GM19395 (cell line): ENCODE measurements at regions not wholly inside any gene's neighbourhood (a gene's known extent, or its start where the extent isn't known, plus 50 kb on each side); places are given as distances from the start of the nearest gene placed in this dataset.

ENCODE experiments used
- ATAC-seq: cut with Tn5 transposase; IDR thresholded peaks from one replicate; pipeline ENCODE4 v1.9.1; 2021; ENCODE audit warnings: mild to moderate bottlenecking, moderate library complexity; ENCODE audit not compliant: unreplicated experiment

DNA sequence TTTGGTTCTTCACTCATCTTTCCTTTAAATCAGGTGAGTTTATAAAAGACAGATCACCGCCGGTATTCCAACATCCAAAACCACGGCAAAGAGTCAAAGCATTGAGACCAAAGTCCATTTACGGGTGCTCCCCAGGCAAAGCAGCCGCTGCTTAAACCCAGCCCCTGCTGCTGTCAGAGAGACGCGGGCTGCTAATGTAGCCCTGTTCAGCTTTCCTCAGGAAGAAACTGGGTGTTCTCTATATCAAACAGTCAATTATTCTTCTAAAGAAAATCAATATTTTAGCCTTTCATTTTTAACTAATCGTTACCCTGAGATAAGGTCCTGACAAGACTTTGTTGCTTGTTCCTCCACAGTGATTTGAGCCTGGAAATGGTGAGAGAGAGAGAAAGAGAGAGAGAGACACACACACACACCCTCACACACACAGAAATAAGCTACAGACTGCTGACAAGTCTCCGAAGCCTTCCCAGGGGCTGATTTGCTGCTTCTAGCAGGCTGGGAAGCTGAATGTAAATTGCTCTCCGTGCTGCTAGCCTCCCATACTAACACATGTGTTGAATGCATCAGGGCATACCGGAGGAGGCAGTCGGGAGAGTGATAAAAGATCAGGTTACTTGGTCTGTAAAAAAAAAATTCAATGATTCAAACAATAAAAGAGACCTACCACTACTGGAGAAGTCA is 183.0 kb upstream of the ANK3 start:
- no peak for ATAC-seq

DNA sequence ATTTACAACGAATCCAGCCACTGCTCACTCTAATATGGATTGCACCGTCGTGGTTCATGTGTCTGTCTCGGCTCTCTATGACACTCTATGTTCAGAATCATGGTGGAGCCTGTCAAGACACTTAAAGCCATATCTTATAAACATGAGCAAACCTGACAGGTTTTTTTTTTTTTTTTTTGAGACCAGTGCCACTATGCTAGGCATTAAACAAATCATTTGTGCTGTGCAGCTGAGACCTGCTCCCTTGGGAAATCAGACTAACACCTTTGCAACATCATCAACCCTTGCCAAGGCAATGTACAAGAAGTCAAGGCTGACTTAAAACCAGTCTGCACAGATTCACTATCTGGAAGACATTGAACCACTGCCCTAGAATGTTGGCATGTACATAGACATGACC is 181.2 kb upstream of the ANK3 start:
- no peak for ATAC-seq

DNA sequence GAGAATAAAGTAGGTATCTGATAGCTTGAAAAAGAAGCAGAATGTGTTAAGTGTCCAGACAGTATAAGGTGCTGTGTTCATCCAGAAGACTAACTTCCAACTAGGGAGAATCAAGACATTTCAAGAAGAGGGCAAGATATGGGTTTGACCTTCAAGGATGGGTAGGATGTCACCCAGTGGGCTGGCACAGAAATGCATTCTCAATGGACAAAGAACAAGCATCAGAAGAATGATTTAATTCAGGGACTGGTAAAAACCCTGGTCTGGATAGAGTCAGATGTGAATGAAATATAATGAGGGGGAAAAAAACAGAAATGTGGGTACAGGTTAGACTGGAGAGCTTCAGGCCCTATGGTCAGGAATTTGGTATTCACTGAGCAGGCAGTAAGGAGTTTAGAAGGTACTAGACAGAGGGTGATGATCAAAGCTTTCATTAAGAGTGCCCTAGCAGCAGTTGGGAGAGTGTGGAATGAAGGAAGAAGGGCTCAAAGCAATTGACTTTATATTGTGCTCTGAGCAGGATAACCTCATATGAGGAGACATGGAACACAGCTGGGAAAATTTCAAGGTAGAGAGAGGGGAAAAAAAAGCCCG is 180.7 kb upstream of the ANK3 start:
- ATAC-seq: no peak

DNA sequence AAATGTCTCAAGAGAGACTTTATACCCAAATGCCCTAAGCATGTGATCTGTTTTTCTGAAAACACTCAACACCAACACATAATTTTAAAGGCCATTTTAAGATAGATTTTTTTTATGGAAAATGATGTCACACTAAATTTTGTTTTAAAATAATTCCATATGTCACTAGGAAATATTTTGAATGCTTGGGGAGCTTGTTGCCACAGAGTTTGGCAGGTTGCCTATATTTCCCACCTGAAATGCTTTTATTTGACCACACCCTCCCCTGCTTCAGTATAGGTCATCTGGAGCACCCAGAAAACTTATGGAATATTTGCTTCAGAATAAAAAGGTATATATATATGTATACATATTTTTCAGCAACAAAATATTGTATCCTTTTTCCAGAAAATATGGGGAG is 180.0 kb upstream of the ANK3 start:
- ATAC-seq: no peak

DNA sequence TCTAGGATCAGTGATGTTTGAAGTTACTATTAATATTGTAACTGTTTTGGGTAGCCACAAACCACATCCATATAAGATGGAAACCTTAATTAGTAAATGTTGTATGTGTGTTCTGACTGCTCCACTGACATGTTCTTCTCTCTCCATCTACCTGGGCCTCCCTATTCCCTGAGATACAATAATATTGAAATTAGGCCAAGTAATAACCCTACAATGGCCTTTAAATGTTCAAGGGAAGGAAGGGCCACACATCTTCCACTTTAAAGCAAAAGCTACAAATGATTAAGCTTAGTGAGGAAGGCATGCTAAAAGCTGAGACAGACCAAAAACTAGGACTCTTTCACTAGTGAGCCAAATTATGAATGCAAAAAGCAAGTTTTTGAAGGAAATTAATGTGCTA is 176.4 kb upstream of the ANK3 start:
- ATAC-seq: no peak

DNA sequence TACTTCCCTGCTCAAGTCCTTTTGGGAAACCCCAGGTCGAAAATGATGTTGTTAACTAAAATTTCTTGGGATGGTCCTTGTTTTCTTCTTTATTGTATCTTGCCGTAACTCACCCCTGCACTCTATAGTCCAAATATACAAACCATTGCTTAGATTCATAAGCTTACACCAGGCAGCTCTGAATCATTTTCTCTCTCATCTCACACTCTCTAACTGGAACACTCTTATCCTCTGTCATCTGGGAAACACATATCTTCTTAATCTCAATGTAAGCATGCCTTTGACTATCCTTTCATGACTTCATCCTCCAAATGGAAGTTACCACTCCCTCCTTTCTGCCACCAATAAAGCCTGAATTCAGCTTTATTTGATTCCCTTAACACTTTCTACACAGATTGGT is 175.8 kb upstream of the ANK3 start:
- ATAC-seq: no peak

DNA sequence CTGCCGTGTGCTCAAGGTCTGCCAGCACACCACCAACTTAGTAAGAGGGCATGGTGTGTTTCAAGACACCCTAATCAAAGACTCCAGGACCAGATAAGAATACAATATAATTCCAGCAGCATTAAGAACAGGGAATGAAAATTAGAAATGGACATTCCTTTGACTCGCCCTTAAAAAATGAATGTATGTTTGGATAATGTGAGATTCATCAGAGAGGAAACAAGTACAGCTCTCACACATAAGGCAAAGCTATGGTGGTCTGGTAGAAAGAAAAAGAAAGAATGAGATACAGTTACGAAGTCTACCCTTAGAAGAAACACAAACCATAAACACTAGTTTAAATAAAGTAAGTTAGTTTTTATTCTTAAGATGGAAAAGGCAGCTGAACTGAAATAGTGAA is 174.8 kb upstream of the ANK3 start:
- ATAC-seq: no peak

DNA sequence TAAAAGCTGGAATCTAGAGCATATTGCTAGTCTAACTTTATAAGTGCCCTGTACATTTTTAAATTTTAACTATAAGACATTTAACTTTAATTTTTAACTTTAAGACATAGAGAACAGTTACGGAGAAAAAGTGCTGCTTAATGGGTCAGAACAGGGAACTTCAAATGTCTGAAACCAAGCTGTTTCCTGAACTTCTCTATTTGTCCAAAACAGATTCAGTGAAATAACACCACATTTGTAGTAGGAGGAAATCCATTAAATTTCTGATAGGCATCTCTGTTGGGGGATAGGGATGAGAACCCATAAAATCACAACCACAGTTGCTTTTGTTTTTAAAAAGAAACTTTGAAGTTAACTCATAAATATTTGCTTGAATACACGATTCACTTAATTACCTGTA is 170.8 kb upstream of the ANK3 start:
- ATAC-seq: no peak

DNA sequence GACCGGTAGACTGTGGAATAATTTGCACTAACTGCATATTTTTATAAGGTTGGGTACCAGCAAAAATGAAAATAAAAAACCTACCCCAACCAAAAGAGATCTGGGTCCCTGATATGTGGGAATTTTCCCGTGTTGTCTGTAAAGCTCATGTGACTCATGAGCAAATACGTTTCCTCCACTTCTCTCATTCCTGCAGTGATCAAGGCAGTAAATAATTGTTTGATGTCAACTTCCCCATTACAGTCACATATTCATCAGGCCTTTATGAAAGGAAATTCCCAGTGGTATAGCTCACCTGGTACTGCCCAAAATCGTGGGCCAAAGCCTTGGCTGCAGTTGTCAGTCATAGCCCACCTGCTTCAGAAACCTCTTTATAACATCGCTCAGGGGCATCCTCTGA is 166.0 kb upstream of the ANK3 start:
- no peak for ATAC-seq

DNA sequence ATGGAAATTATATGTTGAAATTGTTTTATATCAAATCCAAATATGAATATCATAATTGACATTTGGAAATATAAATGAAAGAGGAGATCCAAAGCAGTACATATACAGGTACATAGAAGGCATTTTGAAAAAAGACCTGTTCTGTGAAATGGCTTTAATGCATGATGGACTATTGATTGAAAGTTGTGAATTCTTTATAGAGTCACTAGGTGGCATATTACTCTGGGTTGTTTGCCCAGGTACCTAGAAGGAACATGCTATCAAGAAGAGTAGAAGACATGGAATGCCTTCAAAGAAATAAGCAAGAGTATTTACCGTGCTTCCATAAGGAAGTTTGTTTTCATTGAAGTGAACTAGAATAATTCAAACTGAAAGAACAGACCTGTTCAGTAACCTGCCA is 160.0 kb upstream of the ANK3 start:
- ATAC-seq: no peak

DNA sequence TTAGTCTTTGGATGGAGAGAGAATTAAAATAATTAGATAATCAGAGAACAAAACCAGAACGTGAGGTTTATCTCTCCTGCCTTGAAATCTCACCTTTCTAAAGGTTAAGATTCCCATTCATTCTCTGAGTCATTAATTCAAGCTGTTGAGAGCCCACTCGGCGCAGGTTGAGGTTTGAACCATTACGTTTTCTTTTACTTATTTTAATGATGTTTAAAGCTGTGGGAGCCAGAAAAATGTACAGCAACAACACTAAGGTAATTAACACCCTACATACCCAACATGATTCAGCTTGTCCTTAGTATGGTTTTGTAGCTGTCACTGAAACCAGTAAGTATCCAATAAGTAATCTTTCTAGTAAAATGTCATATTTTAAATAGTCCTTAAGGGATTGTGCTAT is 153.0 kb upstream of the ANK3 start:
- no peak for ATAC-seq

DNA sequence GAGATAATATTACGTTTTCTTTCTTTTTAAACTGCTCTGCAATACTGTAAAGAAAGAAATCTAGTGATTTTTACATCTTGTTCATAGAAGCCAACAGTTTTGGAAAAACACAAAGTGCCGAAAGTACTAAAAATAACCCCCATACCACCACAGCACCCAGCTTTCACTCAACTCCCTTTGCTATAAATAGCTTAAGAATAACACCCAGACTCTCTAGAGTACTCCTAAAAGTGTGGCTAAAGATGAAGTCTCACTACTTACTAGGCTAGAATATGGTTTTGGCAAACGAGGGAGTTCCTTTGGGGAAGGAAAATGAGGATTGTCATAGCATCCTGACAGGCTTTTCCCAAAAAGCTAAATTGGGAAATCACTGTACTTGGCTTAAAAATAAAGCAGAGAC is 151.8 kb upstream of the ANK3 start:
- ATAC-seq: no peak

DNA sequence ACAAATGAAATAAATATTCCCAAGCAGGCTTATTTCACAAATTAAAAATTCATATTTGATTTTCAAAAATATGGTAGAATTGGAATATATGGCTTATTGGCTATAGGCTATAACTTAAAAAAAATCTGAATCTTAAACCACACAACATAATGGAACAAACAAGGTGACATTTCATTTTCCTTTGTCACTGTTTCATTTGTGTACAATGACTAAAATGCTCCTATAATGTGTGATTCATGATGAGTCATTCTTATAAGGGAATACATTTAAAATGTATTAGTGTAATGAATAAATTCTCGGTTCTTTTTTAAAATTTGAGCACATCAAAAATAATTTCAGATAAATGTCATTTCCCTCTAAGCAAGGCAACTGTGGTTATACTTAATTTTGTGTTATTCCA is 148.0 kb upstream of the ANK3 start:
- no peak for ATAC-seq

DNA sequence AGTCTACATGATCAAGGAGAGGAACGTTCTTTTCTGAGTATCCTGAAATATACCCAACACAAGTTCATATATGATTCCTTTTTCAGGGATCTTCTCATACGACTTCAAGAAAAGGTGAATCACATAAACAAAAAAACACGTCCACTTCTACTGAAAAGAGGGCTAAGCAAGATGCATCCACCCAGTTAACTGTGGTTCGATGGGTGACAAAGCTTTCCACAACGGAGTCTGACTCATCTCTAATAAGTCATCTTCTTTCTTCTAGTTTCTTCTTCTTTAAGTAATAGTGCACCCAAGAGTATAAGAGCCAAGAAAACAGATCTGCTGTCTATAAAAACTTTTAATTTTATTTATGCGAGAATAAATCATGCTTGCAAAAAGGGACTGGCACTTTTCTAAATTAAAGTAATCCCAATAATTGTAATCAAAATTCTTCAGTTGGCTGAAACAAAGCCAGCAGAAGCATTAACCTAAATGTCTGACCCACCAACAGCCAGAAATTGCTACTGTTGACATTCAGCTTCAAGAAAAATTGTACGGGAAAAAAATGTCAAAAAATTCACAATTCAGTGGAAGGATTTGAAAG is 146.9 kb upstream of the ANK3 start:
- ATAC-seq: no peak

DNA sequence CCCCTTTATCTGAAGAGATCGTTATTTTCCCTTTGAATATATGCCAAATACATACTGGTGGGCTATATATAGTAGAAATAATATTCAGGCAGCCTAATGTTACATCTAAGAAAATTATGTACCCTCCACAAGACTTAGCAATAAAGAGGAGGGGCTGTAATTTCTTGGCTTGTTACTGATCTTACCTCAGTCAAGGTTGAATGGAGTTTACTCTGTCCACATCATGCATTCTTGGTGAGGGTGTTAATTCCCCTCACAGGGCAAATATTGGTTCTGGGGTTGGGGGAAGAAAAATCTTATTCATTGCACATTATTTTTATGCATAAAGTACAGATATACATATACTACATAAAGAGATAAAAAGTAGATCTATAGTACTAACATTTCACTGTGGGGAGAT is 145.8 kb upstream of the ANK3 start:
- peak; percentile 38 for ATAC-seq

DNA sequence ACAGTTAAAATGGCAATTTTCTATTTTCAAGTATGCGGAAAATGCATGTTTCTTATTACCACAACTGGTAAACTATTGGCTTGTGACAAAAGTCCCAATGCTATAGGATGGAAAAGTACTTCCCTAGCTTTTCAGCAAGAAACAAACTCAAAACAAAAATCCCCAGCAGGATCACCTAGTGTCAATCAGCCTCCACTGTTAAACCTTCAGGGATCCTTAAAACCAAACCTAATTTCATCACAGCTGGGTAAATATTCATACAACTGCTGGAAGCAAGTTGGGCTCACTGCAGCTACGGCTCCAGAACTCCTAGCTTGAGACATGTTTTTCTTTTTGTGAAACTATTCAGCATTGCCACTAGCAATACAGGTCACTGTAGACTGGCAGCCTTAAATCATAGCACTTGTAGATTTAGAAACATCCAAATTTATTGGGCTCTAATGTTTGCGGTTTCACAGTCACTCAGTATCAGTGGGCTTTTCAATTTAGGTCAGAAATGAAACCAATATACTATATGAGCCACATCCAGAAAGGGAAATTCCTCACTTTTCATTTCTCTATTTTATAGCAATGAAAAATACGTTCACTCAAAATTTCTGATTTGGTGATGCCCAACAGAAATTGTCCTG is 145.2 kb upstream of the ANK3 start:
- peak; percentile 67 for ATAC-seq

DNA sequence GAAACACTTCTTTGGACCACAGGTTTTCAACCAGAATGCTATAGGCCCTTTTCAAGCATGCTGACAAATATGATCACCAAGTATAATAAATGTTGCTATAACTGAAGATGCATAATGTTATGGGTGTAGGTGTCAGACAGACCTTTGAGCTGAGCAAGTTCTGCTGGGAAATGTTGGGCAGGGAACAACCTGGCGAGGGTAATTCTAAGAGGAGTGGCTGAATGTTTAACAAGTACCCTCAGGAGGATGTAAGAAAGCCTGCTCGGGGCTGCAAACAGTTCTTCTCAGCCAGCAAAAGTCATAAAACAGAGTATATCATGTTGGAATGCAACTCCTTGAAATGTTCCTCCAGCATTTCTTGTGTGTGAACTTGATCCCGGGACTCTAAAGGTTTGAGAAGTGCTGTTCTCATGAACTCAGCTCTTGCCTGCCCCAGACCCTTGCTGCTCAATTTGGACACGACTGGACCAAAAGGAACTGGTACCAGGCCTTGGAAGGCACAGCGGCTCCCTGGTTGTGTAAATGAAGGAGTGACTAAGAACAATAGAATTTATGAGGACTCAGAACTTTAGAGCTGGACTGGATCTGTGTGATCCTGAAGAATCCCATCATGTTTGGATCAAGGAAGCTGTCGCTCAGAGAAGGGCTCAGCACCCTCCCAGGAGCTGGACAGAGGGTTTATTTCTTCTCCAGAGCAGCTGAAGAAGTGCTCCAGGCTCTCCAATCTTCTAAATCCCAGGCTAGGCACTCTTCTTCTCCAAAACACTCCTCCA is 143.2 kb upstream of the ANK3 start:
- ATAC-seq: no peak

DNA sequence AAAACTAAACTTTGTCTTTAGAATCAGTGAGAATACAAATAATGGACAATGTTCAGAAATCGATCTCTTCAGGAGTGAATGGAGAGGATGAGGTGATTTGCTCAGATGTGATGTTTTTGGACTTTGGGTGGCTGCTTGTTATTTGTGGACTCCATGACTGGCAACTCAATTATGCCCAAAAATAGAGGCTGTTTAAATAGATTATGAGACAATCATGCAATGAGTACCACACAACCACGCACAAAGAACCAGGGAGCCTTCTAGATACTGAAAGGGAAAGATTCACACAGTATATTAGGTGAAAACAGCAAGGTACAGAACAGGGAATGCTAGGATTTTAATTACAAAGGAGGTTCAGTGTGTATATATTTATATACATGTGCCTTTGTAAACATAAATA is 141.3 kb upstream of the ANK3 start:
- no peak for ATAC-seq

DNA sequence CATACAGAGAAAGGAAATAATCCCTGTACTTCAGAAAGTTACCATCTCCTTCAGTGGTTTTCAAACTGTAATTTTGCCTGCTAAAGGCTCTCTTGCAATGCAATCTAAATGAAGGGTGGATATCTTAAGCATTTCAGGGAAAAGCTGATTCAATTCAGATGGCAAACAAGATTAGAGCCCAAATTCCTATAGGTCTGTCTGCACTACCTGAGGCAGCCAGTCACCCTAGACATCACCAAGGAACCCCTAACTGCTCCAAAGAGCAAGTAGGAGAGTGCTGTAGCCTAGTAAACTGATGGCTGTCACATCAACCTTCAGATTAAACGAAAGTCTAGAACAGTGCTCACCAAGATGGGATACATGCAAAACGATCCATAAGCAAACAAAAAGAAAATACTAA is 138.0 kb upstream of the ANK3 start:
- no peak for ATAC-seq

DNA sequence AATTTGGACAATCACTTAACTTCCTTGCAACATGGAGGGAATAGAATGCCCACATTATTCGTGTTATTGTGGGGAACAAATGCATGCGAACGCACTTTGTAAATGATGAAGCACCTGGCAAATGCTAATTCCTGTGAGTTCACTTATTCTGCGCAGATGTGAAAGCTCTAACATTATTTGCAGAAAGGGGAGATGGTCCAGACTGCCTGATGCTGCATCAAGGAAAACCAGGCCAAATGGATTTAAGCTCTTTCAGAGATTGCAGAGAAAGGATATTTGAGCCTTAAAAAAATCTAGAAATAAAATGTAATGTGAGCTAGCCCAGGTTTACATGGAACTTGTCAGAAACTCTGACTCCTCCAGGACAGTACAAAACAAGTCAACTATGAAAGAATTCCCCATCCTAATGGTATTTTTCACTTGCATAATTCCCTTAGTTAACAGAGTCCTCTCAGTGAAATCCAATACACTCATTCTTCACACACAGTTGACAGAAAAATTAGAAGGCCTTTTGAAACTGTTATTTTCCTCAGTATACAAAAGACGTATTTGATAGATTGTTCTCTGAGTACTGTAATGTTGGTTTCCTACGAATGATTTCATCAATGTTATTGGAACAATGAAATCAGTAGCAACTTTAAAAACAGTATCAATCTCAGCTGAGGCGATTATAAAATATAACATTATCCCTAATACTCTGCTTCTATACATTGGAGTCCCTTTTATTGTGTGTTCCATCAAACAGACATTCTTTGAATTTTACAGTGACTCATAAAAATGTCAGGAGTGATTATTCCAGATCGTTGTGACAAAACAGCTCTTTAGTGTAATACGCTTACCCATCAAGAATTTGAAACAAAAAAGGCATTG is 136.3 kb upstream of the ANK3 start:
- no peak for ATAC-seq

DNA sequence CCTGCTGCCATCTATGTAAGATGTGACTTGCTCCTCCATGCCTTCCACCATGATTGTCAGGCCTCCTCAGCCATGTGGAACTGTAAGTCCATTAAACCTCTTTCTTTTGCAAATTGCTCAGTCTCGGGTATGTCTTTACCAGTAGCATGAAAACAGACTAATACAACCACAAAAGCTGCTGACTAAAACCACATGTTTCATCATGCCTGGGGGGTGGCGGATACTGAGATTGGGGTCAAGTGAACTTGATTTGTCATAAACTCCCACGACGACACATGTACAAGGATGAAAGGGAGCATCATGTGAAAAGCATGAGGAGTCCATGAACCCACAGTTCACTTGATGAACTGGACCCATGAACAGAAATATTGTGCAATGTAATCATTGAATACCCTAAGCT is 134.9 kb upstream of the ANK3 start:
- no peak for ATAC-seq
